GM21515 (cell line): ENCODE measurements at regions not wholly inside any gene's neighbourhood (a gene's known extent, or its start where the extent isn't known, plus 50 kb on each side); places are given as distances from the start of the nearest gene placed in this dataset.
"Not testable (repeated sequence)": the region's sequence is repeated elsewhere in the genome, so short reads cannot be mapped to it uniquely, and the experiment has no call there.

Experiments
- ATAC-seq: cut with Tn5 transposase; IDR thresholded peaks from one replicate; pipeline ENCODE4 v1.9.1; 2021; ENCODE audit not compliant: unreplicated experiment

- ATAC-seq = no peak
These were observed 96.1 kb upstream of the GRIP1 start for GRCh38 chr12:66774929-66775328.

- no peak for ATAC-seq
These were observed 97.0 kb upstream of the GRIP1 start for GRCh38 chr12:66775871-66776270.

- ATAC-seq = peak; percentile 97
These were observed 98.1 kb upstream of the GRIP1 start for GRCh38 chr12:66776974-66777373.

- no peak for ATAC-seq
These were observed 100.6 kb upstream of the GRIP1 start for GRCh38 chr12:66779466-66779865.

- ATAC-seq = no peak
These were observed 107.8 kb upstream of the GRIP1 start for GRCh38 chr12:66786531-66787308.

GRCh38 chr12:66799551-66799950, 120.7 kb upstream of the GRIP1 start:
- no peak for ATAC-seq

GRCh38 chr12:66800046-66800445, 121.2 kb upstream of the GRIP1 start:
- no peak for ATAC-seq

GRCh38 chr12:66803930-66804329, 125.1 kb upstream of the GRIP1 start:
- ATAC-seq = no peak

- no peak for ATAC-seq
These were observed 125.7 kb upstream of the GRIP1 start for GRCh38 chr12:66804563-66804974.

GRCh38 chr12:66808606-66809005, 129.7 kb upstream of the GRIP1 start:
- ATAC-seq = no peak

GRCh38 chr12:66813137-66813892, 134.4 kb upstream of the GRIP1 start:
- no peak for ATAC-seq

- no peak for ATAC-seq
These were observed 140.7 kb upstream of the GRIP1 start for GRCh38 chr12:66819587-66819986.

GRCh38 chr12:66822961-66823360, 144.1 kb upstream of the GRIP1 start:
- no peak for ATAC-seq

GRCh38 chr12:66823857-66824570, 145.1 kb upstream of the GRIP1 start:
- no peak for ATAC-seq

- ATAC-seq = not testable (repeated sequence)
These were observed 147.0 kb upstream of the GRIP1 start for GRCh38 chr12:66825921-66826320.

- ATAC-seq = no peak
These were observed 150.9 kb upstream of the GRIP1 start for GRCh38 chr12:66829660-66830325.

- ATAC-seq = no peak
These were observed 152.6 kb upstream of the GRIP1 start for GRCh38 chr12:66831495-66831894.

- ATAC-seq = no peak
These were observed 154.1 kb upstream of the GRIP1 start for GRCh38 chr12:66832997-66833396.

GRCh38 chr12:66836623-66837310, 157.9 kb upstream of the GRIP1 start:
- ATAC-seq = no peak

GRCh38 chr12:66837311-66837627, 158.4 kb upstream of the GRIP1 start:
- no peak for ATAC-seq

- no peak for ATAC-seq
These were observed 159.5 kb upstream of the GRIP1 start for GRCh38 chr12:66838366-66838765.
